ENCODE measurements at regions not wholly inside any gene's neighbourhood (a gene's known extent, or its start where the extent isn't known, plus 50 kb on each side); places are given as distances from the start of the nearest gene placed in this dataset.

GRCh38 chr2:198362740-198363139, 558.3 kb downstream of the PLCL1 start:
- Histone ChIP-seq H3K4me1 (no peaks in the 10 kb centered on the region), H3K27me3 (peaks cover under 1% of the 10 kb centered on the region), H3K9me3 (no peaks in the 10 kb centered on the region), H3K27ac (no peak overlapping the region), H3K36me3 (no peaks in the 10 kb centered on the region), H3K4me3 (no peak overlapping the region)
- no peak for DNase-seq (ENCODE audit: low spot score in 2 of 2)
- 83% methylated on average over 1 of the region's 1 CpG for WGBS
- TF ChIP-seq CTCF (IDR thresholded peaks at IDR 0.05), result no peak
- no peak for TF ChIP-seq POLR2A (IDR thresholded peaks at IDR 0.05)
- TF ChIP-seq EP300 (IDR thresholded peaks at IDR 0.05), result no peak
- TF ChIP-seq POLR2AphosphoS5 (IDR thresholded peaks at IDR 0.05), result no peak

DNA sequence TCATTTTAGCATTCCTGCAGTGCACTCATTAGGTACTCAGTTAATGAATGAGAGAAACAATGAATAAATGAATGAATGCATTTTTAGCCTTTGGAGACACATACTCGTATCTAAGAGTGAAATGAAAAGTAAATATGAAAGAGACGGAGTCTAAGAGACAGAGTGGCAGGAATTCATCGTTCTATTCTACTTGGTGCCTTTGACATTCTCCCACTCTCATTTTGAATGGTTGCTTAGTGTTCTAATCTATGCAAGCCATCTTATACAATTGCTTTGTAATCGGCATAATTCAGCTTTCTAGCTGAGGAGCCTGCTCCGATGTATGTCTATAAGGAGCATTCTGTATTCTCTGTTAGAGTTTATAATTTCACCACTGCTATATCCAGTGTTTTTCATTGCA, 554.9 kb downstream of the PLCL1 start:
- DNase-seq (ENCODE audit: low spot score in 2 of 2), result no peak
- no peak overlapping the region for H3K27ac ChIP-seq
- H3K4me3 ChIP-seq, result no peak overlapping the region
- H3K36me3 ChIP-seq, result no peaks in the 10 kb centered on the region
- H3K4me1 ChIP-seq, result no peaks in the 10 kb centered on the region
- peaks cover 3% of the 10 kb centered on the region for H3K27me3 ChIP-seq
- H3K9me3 ChIP-seq, result no peaks in the 10 kb centered on the region
- WGBS, result 84% methylated on average over 5 of the region's 5 CpGs
- TF ChIP-seq CTCF (IDR thresholded peaks at IDR 0.05) (no peak), POLR2A (IDR thresholded peaks at IDR 0.05) (no peak), EP300 (IDR thresholded peaks at IDR 0.05) (no peak), POLR2AphosphoS5 (IDR thresholded peaks at IDR 0.05) (no peak)

DNA sequence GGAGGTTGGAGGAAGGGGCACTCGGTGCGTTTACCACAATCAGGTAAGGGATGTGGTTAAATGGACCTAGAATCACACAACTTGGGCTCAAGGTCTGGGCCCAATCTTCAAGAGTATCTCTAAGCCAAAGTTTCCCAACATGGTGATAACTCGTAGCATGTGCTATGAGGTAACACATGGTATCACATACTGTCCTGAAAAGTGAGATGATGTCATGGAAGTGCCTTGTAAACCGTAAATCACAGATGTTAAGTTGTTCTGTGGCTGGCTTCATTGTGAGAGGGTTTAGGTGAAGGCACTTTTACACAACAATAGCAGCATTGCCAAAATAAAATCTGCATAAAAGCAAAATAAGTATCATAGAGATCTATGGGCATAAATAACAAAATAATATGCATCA, 551.8 kb downstream of the PLCL1 start:
- TF ChIP-seq POLR2AphosphoS5 (IDR thresholded peaks at IDR 0.05), result no peak
- H3K9me3 ChIP-seq, result no peaks in the 10 kb centered on the region
- WGBS, result 87% methylated on average over 4 of the region's 4 CpGs
- H3K27ac ChIP-seq, result no peak overlapping the region
- H3K27me3 ChIP-seq, result peaks cover 3% of the 10 kb centered on the region
- no peak overlapping the region for H3K4me3 ChIP-seq
- H3K36me3 ChIP-seq, result no peaks in the 10 kb centered on the region
- DNase-seq (ENCODE audit: low spot score in 2 of 2), result no peak
- no peaks in the 10 kb centered on the region for H3K4me1 ChIP-seq

DNA sequence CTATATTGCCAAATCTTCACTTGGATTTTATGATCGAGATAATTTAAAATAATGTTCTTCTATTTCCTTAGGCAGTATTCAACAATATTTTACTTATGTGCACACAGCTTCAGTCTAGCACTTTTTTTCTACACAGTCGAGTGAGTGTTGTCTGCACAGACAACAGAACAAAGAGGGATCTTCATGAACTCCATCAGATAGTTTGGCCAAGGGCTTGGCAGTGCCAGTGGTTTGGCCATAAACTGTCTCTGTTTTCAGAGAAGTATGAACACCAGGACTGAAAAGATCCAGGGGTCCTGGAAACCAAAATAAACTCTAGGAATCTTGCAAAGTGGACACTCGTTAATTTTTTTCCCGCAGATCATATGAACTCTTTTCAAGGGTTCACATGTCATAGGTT, 547.3 kb downstream of the PLCL1 start:
- Histone ChIP-seq H3K36me3 (no peaks in the 10 kb centered on the region), H3K9me3 (no peaks in the 10 kb centered on the region), H3K27ac (no peak overlapping the region), H3K27me3 (no peaks in the 10 kb centered on the region), H3K4me1 (no peaks in the 10 kb centered on the region), H3K4me3 (no peak overlapping the region)
- no peak for TF ChIP-seq POLR2A (IDR thresholded peaks at IDR 0.05)
- TF ChIP-seq CTCF (IDR thresholded peaks at IDR 0.05), result no peak
- no peak for TF ChIP-seq POLR2AphosphoS5 (IDR thresholded peaks at IDR 0.05)
- DNase-seq (ENCODE audit: low spot score in 2 of 2), result no peak
- WGBS, result 66% methylated on average over 4 of the region's 4 CpGs

GRCh38 chr2:198347946-198348345, 543.6 kb downstream of the PLCL1 start:
- TF ChIP-seq EP300 (IDR thresholded peaks at IDR 0.05), result no peak
- TF ChIP-seq POLR2AphosphoS5 (IDR thresholded peaks at IDR 0.05), result no peak
- Histone ChIP-seq H3K9me3 (no peaks in the 10 kb centered on the region), H3K4me3 (no peak overlapping the region), H3K4me1 (no peaks in the 10 kb centered on the region), H3K36me3 (no peaks in the 10 kb centered on the region), H3K27me3 (no peaks in the 10 kb centered on the region), H3K27ac (no peak overlapping the region)
- DNase-seq (ENCODE audit: low spot score in 2 of 2), result no peak
- WGBS, result 80% methylated on average over 4 of the region's 4 CpGs

GRCh38 chr2:198347349-198347748, 543.0 kb downstream of the PLCL1 start:
- WGBS, result 58% methylated on average over 3 of the region's 3 CpGs
- Histone ChIP-seq H3K27me3 (no peaks in the 10 kb centered on the region), H3K27ac (no peak overlapping the region), H3K4me1 (no peaks in the 10 kb centered on the region), H3K36me3 (no peaks in the 10 kb centered on the region), H3K9me3 (no peaks in the 10 kb centered on the region), H3K4me3 (no peak overlapping the region)
- no peak for TF ChIP-seq EP300 (IDR thresholded peaks at IDR 0.05)
- no peak for TF ChIP-seq CTCF (IDR thresholded peaks at IDR 0.05)
- no peak for TF ChIP-seq POLR2AphosphoS5 (IDR thresholded peaks at IDR 0.05)
- TF ChIP-seq POLR2A (IDR thresholded peaks at IDR 0.05), result no peak
- DNase-seq (ENCODE audit: low spot score in 2 of 2), result no peak

Data from suprapubic skin (tissue), 4 donors.